ENCODE measurements at regions not wholly inside any gene's neighbourhood (a gene's known extent, or its start where the extent isn't known, plus 50 kb on each side); places are given as distances from the start of the nearest gene placed in this dataset.

GRCh38 chr14:22485649-22486048, 103.4 kb downstream of the DAD1 start:
- H3K27me3 ChIP-seq (ENCODE audit: control insufficient read depth in 3 of 3, insufficient read depth in 3 of 3, low read length in 3 of 3): peaks cover 2 to 10% (median 3%) of the 10 kb centered on the region in 3 donors
- H3K9ac ChIP-seq (ENCODE audit: low read depth in 1 of 3, low read length in 3 of 3): no peak overlapping the region
- H3K4me1 ChIP-seq (ENCODE audit: control insufficient read depth in 3 of 3, insufficient read depth in 3 of 3, low read length in 3 of 3): peaks cover 0 to 19% (median 13%) of the 10 kb centered on the region in 3 donors
- no peaks in the 10 kb centered on the region for H3K36me3 ChIP-seq (ENCODE audit: control insufficient read depth in 3 of 3, insufficient read depth in 3 of 3, low read length in 3 of 3)
- no peak overlapping the region for H3K27ac ChIP-seq (ENCODE audit: low read depth, low read length)
- H3K4me3 ChIP-seq (ENCODE audit: low read length in 3 of 3): no peak overlapping the region
- H3K9me3 ChIP-seq (ENCODE audit: control insufficient read depth in 3 of 3, low read length in 3 of 3): no peaks in the 10 kb centered on the region

- Histone ChIP-seq H3K9me3 (ENCODE audit: control insufficient read depth in 3 of 3, low read length in 3 of 3) (no peaks in the 10 kb centered on the region), H3K4me1 (ENCODE audit: control insufficient read depth in 3 of 3, insufficient read depth in 3 of 3, low read length in 3 of 3) (peaks cover 0 to 23% (median 13%) of the 10 kb centered on the region in 3 donors), H3K9ac (ENCODE audit: low read depth in 1 of 3, low read length in 3 of 3) (no peak overlapping the region), H3K27ac (ENCODE audit: low read depth, low read length) (no peak overlapping the region), H3K27me3 (ENCODE audit: control insufficient read depth in 3 of 3, insufficient read depth in 3 of 3, low read length in 3 of 3) (peaks cover under 1 to 10% (median 3%) of the 10 kb centered on the region in 3 donors), H3K4me3 (ENCODE audit: low read length in 3 of 3) (no peak overlapping the region), H3K36me3 (ENCODE audit: control insufficient read depth in 3 of 3, insufficient read depth in 3 of 3, low read length in 3 of 3) (no peaks in the 10 kb centered on the region)
Measured at GRCh38 chr14:22485178-22485577, 103.8 kb downstream of the DAD1 start.

- H3K4me1 ChIP-seq (ENCODE audit: control insufficient read depth in 3 of 3, insufficient read depth in 3 of 3, low read length in 3 of 3): peaks cover 0 to 17% (median 14%) of the 10 kb centered on the region in 3 donors
- H3K27ac ChIP-seq (ENCODE audit: low read depth, low read length): no peak overlapping the region
- H3K9ac ChIP-seq (ENCODE audit: low read depth in 1 of 3, low read length in 3 of 3): no peak overlapping the region
Measured at GRCh38 chr14:22484632-22485031, 104.4 kb downstream of the DAD1 start.

GRCh38 chr14:22483863-22484593, 105.0 kb downstream of the DAD1 start:
- no peak overlapping the region for H3K27ac ChIP-seq (ENCODE audit: low read depth, low read length)
- peaks cover under 1 to 20% (median 14%) of the 10 kb centered on the region in 3 donors for H3K4me1 ChIP-seq (ENCODE audit: control insufficient read depth in 3 of 3, insufficient read depth in 3 of 3, low read length in 3 of 3)
- H3K9ac ChIP-seq (ENCODE audit: low read depth in 1 of 3, low read length in 3 of 3): no peak overlapping the region
- H3K36me3 ChIP-seq (ENCODE audit: control insufficient read depth in 3 of 3, insufficient read depth in 3 of 3, low read length in 3 of 3): no peaks in the 10 kb centered on the region
- H3K27me3 ChIP-seq (ENCODE audit: control insufficient read depth in 3 of 3, insufficient read depth in 3 of 3, low read length in 3 of 3): peaks cover 0 to 12% (median 3%) of the 10 kb centered on the region in 3 donors
- no peak overlapping the region for H3K4me3 ChIP-seq (ENCODE audit: low read length in 3 of 3)
- H3K9me3 ChIP-seq (ENCODE audit: control insufficient read depth in 3 of 3, low read length in 3 of 3): no peaks in the 10 kb centered on the region

More at GRCh38 chr14:22484632-22485031, 104.4 kb downstream of the DAD1 start:
- Histone ChIP-seq H3K9me3 (ENCODE audit: control insufficient read depth in 3 of 3, low read length in 3 of 3) (no peaks in the 10 kb centered on the region), H3K36me3 (ENCODE audit: control insufficient read depth in 3 of 3, insufficient read depth in 3 of 3, low read length in 3 of 3) (no peaks in the 10 kb centered on the region), H3K4me3 (ENCODE audit: low read length in 3 of 3) (no peak overlapping the region), H3K27me3 (ENCODE audit: control insufficient read depth in 3 of 3, insufficient read depth in 3 of 3, low read length in 3 of 3) (peaks cover 0 to 10% (median 3%) of the 10 kb centered on the region in 3 donors)

- H3K4me3 ChIP-seq (ENCODE audit: low read length in 3 of 3): no peak overlapping the region
- no peaks in the 10 kb centered on the region for H3K36me3 ChIP-seq (ENCODE audit: control insufficient read depth in 3 of 3, insufficient read depth in 3 of 3, low read length in 3 of 3)
- H3K9ac ChIP-seq (ENCODE audit: low read depth in 1 of 3, low read length in 3 of 3): no peak overlapping the region
- peaks cover 5 to 26% (median 16%) of the 10 kb centered on the region in 3 donors for H3K4me1 ChIP-seq (ENCODE audit: control insufficient read depth in 3 of 3, insufficient read depth in 3 of 3, low read length in 3 of 3)
- H3K27me3 ChIP-seq (ENCODE audit: control insufficient read depth in 3 of 3, insufficient read depth in 3 of 3, low read length in 3 of 3): peaks cover 0 to 12% (median 3%) of the 10 kb centered on the region in 3 donors
- H3K9me3 ChIP-seq (ENCODE audit: control insufficient read depth in 3 of 3, low read length in 3 of 3): no peaks in the 10 kb centered on the region
- H3K27ac ChIP-seq (ENCODE audit: low read depth, low read length): no peak overlapping the region
Measured at GRCh38 chr14:22482782-22483553, 106.1 kb downstream of the DAD1 start.

- no peak overlapping the region for H3K4me3 ChIP-seq (ENCODE audit: low read length in 3 of 3)
- H3K9me3 ChIP-seq (ENCODE audit: control insufficient read depth in 3 of 3, low read length in 3 of 3): no peaks in the 10 kb centered on the region
- H3K27ac ChIP-seq (ENCODE audit: low read depth, low read length): no peak overlapping the region
- peaks cover 0 to 8% (median 3%) of the 10 kb centered on the region in 3 donors for H3K27me3 ChIP-seq (ENCODE audit: control insufficient read depth in 3 of 3, insufficient read depth in 3 of 3, low read length in 3 of 3)
- H3K4me1 ChIP-seq (ENCODE audit: control insufficient read depth in 3 of 3, insufficient read depth in 3 of 3, low read length in 3 of 3): peaks cover 5 to 30% (median 19%) of the 10 kb centered on the region in 3 donors
- H3K36me3 ChIP-seq (ENCODE audit: control insufficient read depth in 3 of 3, insufficient read depth in 3 of 3, low read length in 3 of 3): no peaks in the 10 kb centered on the region
- no peak overlapping the region for H3K9ac ChIP-seq (ENCODE audit: low read depth in 1 of 3, low read length in 3 of 3)
Measured at GRCh38 chr14:22482085-22482694, 106.8 kb downstream of the DAD1 start.

GRCh38 chr14:22481546-22481945, 107.5 kb downstream of the DAD1 start:
- H3K9me3 ChIP-seq (ENCODE audit: control insufficient read depth in 3 of 3, low read length in 3 of 3): no peaks in the 10 kb centered on the region
- H3K27ac ChIP-seq (ENCODE audit: low read depth, low read length): no peak overlapping the region
- peaks cover 0 to 5% (median 0%) of the 10 kb centered on the region in 3 donors for H3K27me3 ChIP-seq (ENCODE audit: control insufficient read depth in 3 of 3, insufficient read depth in 3 of 3, low read length in 3 of 3)
- H3K4me3 ChIP-seq (ENCODE audit: low read length in 3 of 3): no peak overlapping the region
- H3K4me1 ChIP-seq (ENCODE audit: control insufficient read depth in 3 of 3, insufficient read depth in 3 of 3, low read length in 3 of 3): peaks cover 5 to 30% (median 19%) of the 10 kb centered on the region in 3 donors
- no peak overlapping the region for H3K9ac ChIP-seq (ENCODE audit: low read depth in 1 of 3, low read length in 3 of 3)
- H3K36me3 ChIP-seq (ENCODE audit: control insufficient read depth in 3 of 3, insufficient read depth in 3 of 3, low read length in 3 of 3): no peaks in the 10 kb centered on the region

- Histone ChIP-seq H3K4me1 (ENCODE audit: control insufficient read depth in 3 of 3, insufficient read depth in 3 of 3, low read length in 3 of 3) (peaks cover 5 to 32% (median 19%) of the 10 kb centered on the region in 3 donors), H3K27ac (ENCODE audit: low read depth, low read length) (no peak overlapping the region), H3K9ac (ENCODE audit: low read depth in 1 of 3, low read length in 3 of 3) (no peak overlapping the region), H3K36me3 (ENCODE audit: control insufficient read depth in 3 of 3, insufficient read depth in 3 of 3, low read length in 3 of 3) (no peaks in the 10 kb centered on the region), H3K4me3 (ENCODE audit: low read length in 3 of 3) (no peak overlapping the region), H3K9me3 (ENCODE audit: control insufficient read depth in 3 of 3, low read length in 3 of 3) (no peaks in the 10 kb centered on the region), H3K27me3 (ENCODE audit: control insufficient read depth in 3 of 3, insufficient read depth in 3 of 3, low read length in 3 of 3) (peaks cover 0 to 3% (median 0%) of the 10 kb centered on the region in 3 donors)
Measured at GRCh38 chr14:22479776-22480464, 109.1 kb downstream of the DAD1 start.

- H3K27me3 ChIP-seq (ENCODE audit: control insufficient read depth in 3 of 3, insufficient read depth in 3 of 3, low read length in 3 of 3): peaks cover 0 to 3% (median 0%) of the 10 kb centered on the region in 3 donors
- no peak overlapping the region for H3K9ac ChIP-seq (ENCODE audit: low read depth in 1 of 3, low read length in 3 of 3)
- H3K27ac ChIP-seq (ENCODE audit: low read depth, low read length): no peak overlapping the region
- no peaks in the 10 kb centered on the region for H3K9me3 ChIP-seq (ENCODE audit: control insufficient read depth in 3 of 3, low read length in 3 of 3)
- H3K36me3 ChIP-seq (ENCODE audit: control insufficient read depth in 3 of 3, insufficient read depth in 3 of 3, low read length in 3 of 3): no peaks in the 10 kb centered on the region
- H3K4me1 ChIP-seq (ENCODE audit: control insufficient read depth in 3 of 3, insufficient read depth in 3 of 3, low read length in 3 of 3): peaks cover 8 to 34% (median 19%) of the 10 kb centered on the region in 3 donors
- no peak overlapping the region for H3K4me3 ChIP-seq (ENCODE audit: low read length in 3 of 3)
Measured at GRCh38 chr14:22479132-22479531, 109.9 kb downstream of the DAD1 start.

Measured in skeletal muscle tissue (tissue), 3 donors.